ENCODE measurements at regions not wholly inside any gene's neighbourhood (a gene's known extent, or its start where the extent isn't known, plus 50 kb on each side); places are given as distances from the start of the nearest gene placed in this dataset.
"Not testable (repeated sequence)": the region's sequence is repeated elsewhere in the genome, so short reads cannot be mapped to it uniquely, and the experiment has no call there.

- no peak for FAIRE-seq
Measured at GRCh38 chr13:109355875-109356434, 430.4 kb downstream of the IRS2 start.

- FAIRE-seq = no peak
Measured at GRCh38 chr13:109355166-109355565, 431.2 kb downstream of the IRS2 start.

- FAIRE-seq = peak; percentile 72
Measured at GRCh38 chr13:109351236-109351635, 435.1 kb downstream of the IRS2 start.

GRCh38 chr13:109348519-109349258 lies 437.7 kb downstream of the IRS2 start:
- FAIRE-seq = no peak

GRCh38 chr13:109346060-109346459 lies 440.3 kb downstream of the IRS2 start:
- no peak for FAIRE-seq

- no peak for FAIRE-seq
Measured at GRCh38 chr13:109345433-109345941, 440.9 kb downstream of the IRS2 start.

GRCh38 chr13:109344552-109345157 lies 441.7 kb downstream of the IRS2 start:
- FAIRE-seq = no peak

GRCh38 chr13:109336730-109337129 lies 449.7 kb downstream of the IRS2 start:
- FAIRE-seq = no peak

GRCh38 chr13:109333893-109334651 lies 452.3 kb downstream of the IRS2 start:
- no peak for FAIRE-seq

- no peak for FAIRE-seq
Measured at GRCh38 chr13:109332506-109333499, 453.6 kb downstream of the IRS2 start.

GRCh38 chr13:109331898-109332297 lies 454.5 kb downstream of the IRS2 start:
- FAIRE-seq = no peak

- FAIRE-seq = no peak
Measured at GRCh38 chr13:109331011-109331433, 455.4 kb downstream of the IRS2 start.

GRCh38 chr13:109330123-109330522 lies 456.3 kb downstream of the IRS2 start:
- no peak for FAIRE-seq

GRCh38 chr13:109329175-109329574 lies 457.2 kb downstream of the IRS2 start:
- no peak for FAIRE-seq

GRCh38 chr13:109326601-109327000 lies 459.8 kb downstream of the IRS2 start:
- FAIRE-seq = no peak

- FAIRE-seq = no peak
Measured at GRCh38 chr13:109323338-109323737, 463.0 kb downstream of the IRS2 start.

- FAIRE-seq = no peak
Measured at GRCh38 chr13:109318945-109319590, 467.3 kb downstream of the IRS2 start.

- FAIRE-seq = no peak
Measured at GRCh38 chr13:109315481-109315880, 470.9 kb downstream of the IRS2 start.

- no peak for FAIRE-seq
Measured at GRCh38 chr13:109314101-109314500, 472.3 kb downstream of the IRS2 start.

- no peak for FAIRE-seq
Measured at GRCh38 chr13:109312399-109312798, 474.0 kb downstream of the IRS2 start.

GRCh38 chr13:109311431-109311976 lies 474.9 kb downstream of the IRS2 start:
- FAIRE-seq = not testable (repeated sequence)
